Neural cell (in vitro differentiated cells): ENCODE measurements at regions not wholly inside any gene's neighbourhood (a gene's known extent, or its start where the extent isn't known, plus 50 kb on each side); places are given as distances from the start of the nearest gene placed in this dataset.

Source experiments
- EP300 ChIP-seq: fragments of 450-650 bp; conservative IDR thresholded peaks from 2 replicates; pipeline ENCODE4 v1.6.1; 2014; ENCODE audit warnings: antibody characterized with exemption, mild to moderate bottlenecking, moderate library complexity; ENCODE audit not compliant: poor library complexity, severe bottlenecking
- EZH2 ChIP-seq: fragments of 200-600, 300-800 bp; shearing (Covaris generic), sonication (generic); IDR thresholded peaks from 2 replicates; pipeline ENCODE4 v1.6.1; 2014; ENCODE audit warnings: antibody characterized with exemption, low read length, borderline replicate concordance, mild to moderate bottlenecking; ENCODE audit not compliant: insufficient read depth, poor library complexity, severe bottlenecking
- MXI1 ChIP-seq: fragments of 450-650 bp; conservative IDR thresholded peaks from 2 replicates; pipeline ENCODE4 v1.6.1; 2014; ENCODE audit warnings: antibody characterized with exemption, mild to moderate bottlenecking; ENCODE audit not compliant: poor library complexity, severe bottlenecking
- POLR2AphosphoS5 ChIP-seq: IDR thresholded peaks from 2 replicates; pipeline ENCODE4 v1.6.1; 2012
- RAD21 ChIP-seq: fragments of 450-650 bp; conservative IDR thresholded peaks from 2 replicates; pipeline ENCODE4 v1.6.1; 2014; ENCODE audit warnings: antibody characterized with exemption, mild to moderate bottlenecking, moderate library complexity
- REST ChIP-seq: IDR thresholded peaks from 2 replicates; pipeline ENCODE4 v1.6.1; 2012; ENCODE audit warnings: borderline replicate concordance
- SMC3 ChIP-seq: fragments of 450-650 bp; conservative IDR thresholded peaks from 2 replicates; pipeline ENCODE4 v1.6.1; 2014; ENCODE audit warnings: antibody characterized with exemption, mild to moderate bottlenecking, moderate library complexity; ENCODE audit not compliant: poor library complexity
- TAF1 ChIP-seq: IDR thresholded peaks from 2 replicates; pipeline ENCODE4 v1.6.1; 2012; ENCODE audit warnings: low read depth
- TF ChIP-seq, protein P1 (sequence below): fragments of 450-650 bp; IDR thresholded peaks from 2 replicates; pipeline ENCODE4 v1.5.1; 2014; ENCODE audit warnings: antibody characterized with exemption, mild to moderate bottlenecking, moderate library complexity; ENCODE audit not compliant: poor library complexity, severe bottlenecking

DNA sequence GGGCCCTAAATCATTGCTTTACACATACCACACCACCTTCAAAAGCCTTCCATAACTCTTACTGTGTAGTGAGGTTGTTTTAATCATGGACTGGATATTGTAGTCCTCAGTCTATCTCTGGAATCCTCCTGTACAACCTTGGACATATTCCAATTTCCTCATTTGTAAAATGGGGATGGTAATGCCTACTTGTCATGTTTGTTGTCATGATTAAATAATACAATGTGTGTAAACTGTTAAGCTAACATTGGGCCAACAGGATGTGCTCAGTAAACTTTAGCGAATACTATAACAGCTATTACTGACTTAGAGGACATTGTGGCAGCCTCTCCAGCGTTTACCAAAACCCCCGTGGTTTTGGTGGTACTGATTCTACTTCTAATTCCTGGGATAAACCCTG lies 74.7 kb upstream of the PTPRM start:
- TF ChIP-seq, protein P1, sequence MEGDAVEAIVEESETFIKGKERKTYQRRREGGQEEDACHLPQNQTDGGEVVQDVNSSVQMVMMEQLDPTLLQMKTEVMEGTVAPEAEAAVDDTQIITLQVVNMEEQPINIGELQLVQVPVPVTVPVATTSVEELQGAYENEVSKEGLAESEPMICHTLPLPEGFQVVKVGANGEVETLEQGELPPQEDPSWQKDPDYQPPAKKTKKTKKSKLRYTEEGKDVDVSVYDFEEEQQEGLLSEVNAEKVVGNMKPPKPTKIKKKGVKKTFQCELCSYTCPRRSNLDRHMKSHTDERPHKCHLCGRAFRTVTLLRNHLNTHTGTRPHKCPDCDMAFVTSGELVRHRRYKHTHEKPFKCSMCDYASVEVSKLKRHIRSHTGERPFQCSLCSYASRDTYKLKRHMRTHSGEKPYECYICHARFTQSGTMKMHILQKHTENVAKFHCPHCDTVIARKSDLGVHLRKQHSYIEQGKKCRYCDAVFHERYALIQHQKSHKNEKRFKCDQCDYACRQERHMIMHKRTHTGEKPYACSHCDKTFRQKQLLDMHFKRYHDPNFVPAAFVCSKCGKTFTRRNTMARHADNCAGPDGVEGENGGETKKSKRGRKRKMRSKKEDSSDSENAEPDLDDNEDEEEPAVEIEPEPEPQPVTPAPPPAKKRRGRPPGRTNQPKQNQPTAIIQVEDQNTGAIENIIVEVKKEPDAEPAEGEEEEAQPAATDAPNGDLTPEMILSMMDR = no peak
- TF ChIP-seq MXI1 = no peak
- TF ChIP-seq EP300 = no peak
- TF ChIP-seq REST = no peak
- no peak for TF ChIP-seq POLR2AphosphoS5
- no peak for TF ChIP-seq RAD21
- TF ChIP-seq SMC3 = no peak
- TF ChIP-seq TAF1 = no peak
- no peak for TF ChIP-seq EZH2
